ENCODE measurements at regions not wholly inside any gene's neighbourhood (a gene's known extent, or its start where the extent isn't known, plus 50 kb on each side); places are given as distances from the start of the nearest gene placed in this dataset.
A peak's percentile ranks its signal among the peaks of the same experiment; 100 is the strongest.

GRCh38 chr1:82452096-82452495 is 651.4 kb downstream of the ADGRL2 start:
- Histone ChIP-seq H3K36me3 (no peaks in the 10 kb centered on the region), H3K4me3 (no peak overlapping the region), H3K9me3 (peaks cover 0 to 15% (median 4%) of the 10 kb centered on the region in 4 donors), H3K27ac (replicated peaks in 1 of 4) (no peak overlapping the region), H3K4me1 (no peaks in the 10 kb centered on the region), H3K27me3 (no peaks in the 10 kb centered on the region)
- intact Hi-C loops (cut with DNase I) = no loop called here
- TF ChIP-seq CTCF (IDR thresholded peaks at IDR 0.05) = no peak
- DNase-seq (ENCODE audit: extremely low spot score) = no peak

- Histone ChIP-seq H3K9me3 (peaks cover 0 to 15% (median 4%) of the 10 kb centered on the region in 4 donors), H3K4me3 (no peak overlapping the region), H3K27me3 (no peaks in the 10 kb centered on the region), H3K36me3 (no peaks in the 10 kb centered on the region), H3K27ac (replicated peaks in 1 of 4) (no peak overlapping the region), H3K4me1 (no peaks in the 10 kb centered on the region)
- no peak for DNase-seq (ENCODE audit: extremely low spot score)
- 97% methylated on average over 2 of the region's 2 CpGs for WGBS
- no peak for TF ChIP-seq POLR2A (IDR thresholded peaks at IDR 0.05; ENCODE audit: low read depth)
- no peak for TF ChIP-seq EP300 (IDR thresholded peaks at IDR 0.05)
- no peak for TF ChIP-seq CTCF (IDR thresholded peaks at IDR 0.05)
- no peak for TF ChIP-seq POLR2AphosphoS5 (IDR thresholded peaks at IDR 0.05)
- intact Hi-C loops (cut with DNase I) = no loop called here
Observed at GRCh38 chr1:82451191-82451590, 650.5 kb downstream of the ADGRL2 start.

- TF ChIP-seq POLR2A (IDR thresholded peaks at IDR 0.05; ENCODE audit: low read depth) = no peak
- TF ChIP-seq POLR2AphosphoS5 (IDR thresholded peaks at IDR 0.05) = no peak
- no peak for TF ChIP-seq EP300 (IDR thresholded peaks at IDR 0.05)
- no peak for TF ChIP-seq CTCF (IDR thresholded peaks at IDR 0.05)
- H3K4me1 ChIP-seq = no peaks in the 10 kb centered on the region
- H3K36me3 ChIP-seq = no peaks in the 10 kb centered on the region
- H3K27me3 ChIP-seq = no peaks in the 10 kb centered on the region
- intact Hi-C loops (cut with DNase I) = no loop called here
- peaks cover 0 to 15% (median 4%) of the 10 kb centered on the region in 4 donors for H3K9me3 ChIP-seq
- 95% methylated on average over 4 of the region's 4 CpGs for WGBS
- no peak overlapping the region for H3K27ac ChIP-seq (replicated peaks in 1 of 4)
- no peak overlapping the region for H3K4me3 ChIP-seq
- no peak for DNase-seq (ENCODE audit: extremely low spot score)
Observed at GRCh38 chr1:82449506-82450057, 648.8 kb downstream of the ADGRL2 start.

GRCh38 chr1:82446955-82447354 is 646.2 kb downstream of the ADGRL2 start:
- TF ChIP-seq POLR2A (IDR thresholded peaks at IDR 0.05; ENCODE audit: low read depth) = no peak
- no peak for TF ChIP-seq POLR2AphosphoS5 (IDR thresholded peaks at IDR 0.05)
- no peak for TF ChIP-seq EP300 (IDR thresholded peaks at IDR 0.05)
- TF ChIP-seq CTCF (IDR thresholded peaks at IDR 0.05) = no peak

GRCh38 chr1:82446236-82446635 is 645.5 kb downstream of the ADGRL2 start:
- H3K27ac ChIP-seq (replicated peaks in 1 of 4) = peak overlapping the region in 1 of 4 donors; percentile 8
- intact Hi-C loops (cut with DNase I) = no loop called here
- no peak overlapping the region for H3K4me3 ChIP-seq
- no peaks in the 10 kb centered on the region for H3K27me3 ChIP-seq
- WGBS = 53% methylated on average over 2 of the region's 2 CpGs
- TF ChIP-seq EP300 (IDR thresholded peaks at IDR 0.05) (no peak), POLR2A (IDR thresholded peaks at IDR 0.05; ENCODE audit: low read depth) (no peak), CTCF (IDR thresholded peaks at IDR 0.05) (no peak), POLR2AphosphoS5 (IDR thresholded peaks at IDR 0.05) (no peak)
- no peak for DNase-seq (ENCODE audit: extremely low spot score)
- no peaks in the 10 kb centered on the region for H3K36me3 ChIP-seq
- peaks cover 0 to under 1% (median 0%) of the 10 kb centered on the region in 4 donors for H3K9me3 ChIP-seq
- no peaks in the 10 kb centered on the region for H3K4me1 ChIP-seq

More at GRCh38 chr1:82446955-82447354, 646.2 kb downstream of the ADGRL2 start:
- Histone ChIP-seq H3K36me3 (no peaks in the 10 kb centered on the region), H3K27ac (replicated peaks in 1 of 4) (no peak overlapping the region), H3K9me3 (peaks cover 0 to 6% (median 0%) of the 10 kb centered on the region in 4 donors), H3K4me1 (no peaks in the 10 kb centered on the region), H3K4me3 (no peak overlapping the region), H3K27me3 (no peaks in the 10 kb centered on the region)
- DNase-seq (ENCODE audit: extremely low spot score) = no peak
- intact Hi-C loops (cut with DNase I) = no loop called here
